H9 (cell line): ENCODE measurements at regions not wholly inside any gene's neighbourhood (a gene's known extent, or its start where the extent isn't known, plus 50 kb on each side); places are given as distances from the start of the nearest gene placed in this dataset.
A peak's percentile ranks its signal among the peaks of the same experiment; 100 is the strongest.

Source experiments
- DNase-seq: peaks from one replicate; pipeline ENCODE4 v3.0.0-alpha.2; 2017
- H2AFZ ChIP-seq: one replicate; pipeline ENCODE4 v1.6.1; 2013; ENCODE audit warnings: mild to moderate bottlenecking, low read length, control low read depth, moderate library complexity
- H2AK5ac ChIP-seq: 2 replicates; pipeline ENCODE4 v1.6.1; 2013; ENCODE audit warnings: low read length, control low read depth, mixed read lengths; ENCODE audit not compliant: insufficient read length
- H2BK120ac ChIP-seq: one replicate; pipeline ENCODE4 v1.6.1; 2013; ENCODE audit warnings: low read depth, mild to moderate bottlenecking, low read length, control low read depth, inconsistent platforms; ENCODE audit not compliant: poor library complexity, severe bottlenecking
- H2BK12ac ChIP-seq: 2 replicates; pipeline ENCODE4 v1.6.1; 2013; ENCODE audit warnings: low read length, control low read depth, mixed read lengths, low read depth; ENCODE audit not compliant: insufficient read length
- H2BK15ac ChIP-seq: 2 replicates; pipeline ENCODE4 v1.6.1; 2013; ENCODE audit warnings: low read depth, low read length, control low read depth
- H2BK20ac ChIP-seq: one replicate; pipeline ENCODE4 v1.6.1; 2013; ENCODE audit warnings: low read depth, mild to moderate bottlenecking, low read length, control low read depth, inconsistent platforms; ENCODE audit not compliant: poor library complexity, severe bottlenecking
- H2BK5ac ChIP-seq: 2 replicates; pipeline ENCODE4 v1.6.1; 2013; ENCODE audit warnings: low read length, control low read depth, mixed read lengths; ENCODE audit not compliant: insufficient read length
- H3K14ac ChIP-seq: 2 replicates; pipeline ENCODE4 v1.6.1; 2013; ENCODE audit warnings: low read length, control low read depth; ENCODE audit not compliant: insufficient read depth
- H3K18ac ChIP-seq: 2 replicates; pipeline ENCODE4 v1.6.1; 2013; ENCODE audit warnings: low read depth, mild to moderate bottlenecking, mixed read lengths, low read length, control low read depth; ENCODE audit not compliant: insufficient read length
- H3K23ac ChIP-seq: 2 replicates; pipeline ENCODE4 v1.6.1; 2013; ENCODE audit warnings: low read length, control low read depth, mixed read lengths, low read depth; ENCODE audit not compliant: insufficient read length
- H3K23me2 ChIP-seq: 2 replicates; pipeline ENCODE4 v1.6.1; 2013; ENCODE audit warnings: low read depth, mild to moderate bottlenecking, mixed read lengths, low read length, control low read depth; ENCODE audit not compliant: insufficient read length, poor library complexity, severe bottlenecking
- H3K27ac ChIP-seq: 2 replicates; pipeline ENCODE4 v1.5.1; 2013; ENCODE audit warnings: low read length, control low read depth, mixed read lengths, low read depth; ENCODE audit not compliant: insufficient read length
- H3K27me3 ChIP-seq: 2 replicates; pipeline ENCODE4 v1.6.1; 2013; ENCODE audit warnings: low read length, control low read depth, inconsistent platforms; ENCODE audit not compliant: insufficient read depth
- H3K4ac ChIP-seq: 2 replicates; pipeline ENCODE4 v1.6.1; 2013; ENCODE audit warnings: low read depth, mild to moderate bottlenecking, control low read depth, inconsistent platforms, low read length, moderate library complexity
- H3K4me1 ChIP-seq: 2 replicates; pipeline ENCODE4 v1.6.1; 2013; ENCODE audit warnings: low read length, control low read depth, inconsistent platforms; ENCODE audit not compliant: insufficient read depth
- H3K4me2 ChIP-seq: 2 replicates; pipeline ENCODE4 v1.6.1; 2013; ENCODE audit warnings: low read length, control low read depth, mixed read lengths; ENCODE audit not compliant: insufficient read length, insufficient read depth
- H3K56ac ChIP-seq: 2 replicates; pipeline ENCODE4 v1.6.1; 2013; ENCODE audit warnings: low read depth, mild to moderate bottlenecking, mixed read lengths, low read length, control low read depth; ENCODE audit not compliant: insufficient read length
- H3K79me1 ChIP-seq: 2 replicates; pipeline ENCODE4 v1.6.1; 2013; ENCODE audit warnings: low read depth, mild to moderate bottlenecking, moderate library complexity, low read length, control low read depth, inconsistent platforms; ENCODE audit not compliant: insufficient read depth, poor library complexity, severe bottlenecking
- H3K79me2 ChIP-seq: 2 replicates; pipeline ENCODE4 v1.6.1; 2013; ENCODE audit warnings: low read length, control low read depth, inconsistent platforms; ENCODE audit not compliant: insufficient read depth
- H3K9ac ChIP-seq: 2 replicates; pipeline ENCODE4 v1.6.1; 2013; ENCODE audit warnings: low read length, control low read depth, mixed read lengths; ENCODE audit not compliant: insufficient read length; ENCODE audit errors: extremely low read depth
- H3K9me3 ChIP-seq: one replicate; pipeline ENCODE4 v1.6.1; 2013; ENCODE audit warnings: low read depth, low read length, inconsistent platforms; ENCODE audit not compliant: control insufficient read depth
- H3T11ph ChIP-seq: one replicate; pipeline ENCODE4 v1.6.1; 2013; ENCODE audit warnings: mild to moderate bottlenecking, low read length, control low read depth, inconsistent platforms
- H4K20me1 ChIP-seq: one replicate; pipeline ENCODE4 v1.6.1; 2013; ENCODE audit not compliant: control insufficient read depth, insufficient read length, insufficient read depth
- H4K5ac ChIP-seq: 2 replicates; pipeline ENCODE4 v1.6.1; 2013; ENCODE audit warnings: low read depth, mild to moderate bottlenecking, mixed read lengths, low read length, control low read depth; ENCODE audit not compliant: insufficient read length
- H4K8ac ChIP-seq: replicated peaks from 2 replicates; pipeline ENCODE4 v1.6.1; 2013; ENCODE audit warnings: low read length, control low read depth, mixed read lengths, low read depth; ENCODE audit not compliant: insufficient read length
- H4K91ac ChIP-seq: 2 replicates; pipeline ENCODE4 v1.6.1; 2013; ENCODE audit warnings: low read depth, mild to moderate bottlenecking, moderate library complexity, mixed read lengths, low read length, control low read depth; ENCODE audit not compliant: insufficient read length
- H3K27ac Mint-ChIP-seq, 3 experiments: 2 replicates in 2 of 3; 3 replicates in 1 of 3; pipeline ENCODE4 v1.8.0; 2020 to 2021; ENCODE audit warnings: mixed read lengths in 3 of 3, mild to moderate bottlenecking in 1 of 3, moderate library complexity in 1 of 3
- H3K27me3 Mint-ChIP-seq: 2 replicates; pipeline ENCODE4 v1.8.0; 2021; ENCODE audit warnings: low read depth, mild to moderate bottlenecking, moderate library complexity, mixed read lengths
- H3K36me3 Mint-ChIP-seq, 3 experiments: 2 replicates in 2 of 3; 3 replicates in 1 of 3; pipeline ENCODE4 v1.8.0; 2020 to 2021; ENCODE audit warnings: low read depth in 3 of 3, mixed read lengths in 3 of 3; ENCODE audit not compliant: insufficient read depth in 1 of 3
- H3K4me1 Mint-ChIP-seq, 2 experiments: 2 replicates each; pipeline ENCODE4 v1.8.0; 2020; ENCODE audit warnings: mixed read lengths in 2 of 2
- H3K4me3 Mint-ChIP-seq, 2 experiments: 2 replicates in 1 of 2; 3 replicates in 1 of 2; pipeline ENCODE4 v1.8.0; 2020 to 2021; ENCODE audit warnings: mild to moderate bottlenecking in 2 of 2, mixed read lengths in 2 of 2, moderate library complexity in 1 of 2
- H3K9me3 Mint-ChIP-seq, 2 experiments: 2 replicates in 1 of 2; 3 replicates in 1 of 2; pipeline ENCODE4 v1.8.0; 2020; ENCODE audit warnings: mild to moderate bottlenecking in 2 of 2, mixed read lengths in 2 of 2, moderate library complexity in 1 of 2
- whole genome bisulfite sequencing: extraction: QIAGEN DNeasy Blood & Tissue Kit; methylation state at CpG from one replicate; pipeline ENCODE4 v1.1.7; 2013; ENCODE audit warnings: missing lambda C conversion rate, low lambda C conversion rate, mixed read lengths; ENCODE audit not compliant: insufficient read length; ENCODE audit errors: extremely low coverage; 5-methylcytosine and 5-hydroxymethylcytosine counted together
- TF ChIP-seq, protein P1 (sequence below): fragments of 200-600 bp; sonication (generic); conservative IDR thresholded peaks from 3 replicates; pipeline ENCODE4 v1.8.0; 2021; ENCODE audit warnings: antibody characterized with exemption, mild to moderate bottlenecking

DNA sequence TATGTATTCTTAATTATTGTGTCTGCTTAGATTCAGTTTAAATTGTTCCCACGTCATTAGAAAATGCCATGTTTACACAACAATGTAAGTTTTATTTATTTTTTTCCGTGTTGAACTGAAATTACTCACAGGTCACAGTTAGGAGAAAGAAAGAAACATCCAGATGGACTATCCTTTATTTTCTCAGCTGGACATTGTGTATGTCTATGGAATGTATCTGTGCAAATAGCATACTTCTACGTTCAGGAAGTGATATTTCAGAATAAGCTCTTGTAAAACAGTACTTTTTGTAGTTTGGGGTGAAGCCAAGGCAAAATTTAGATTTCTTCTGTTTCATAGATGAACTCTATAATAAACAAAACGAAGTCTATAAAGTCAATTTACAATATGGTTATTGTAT, 249.0 kb upstream of the ZNF608 start:
- Histone ChIP-seq H3K79me2 (no peaks in the 10 kb centered on the region), H2BK12ac (no peak overlapping the region), H3K56ac (no peak overlapping the region), H3K4me1 (peaks cover 6% of the 10 kb centered on the region; the same call in 1 of the 2 replicates), H3K9me3 (no peaks in the 10 kb centered on the region), H4K20me1 (no peaks in the 10 kb centered on the region), H3K27ac (no peak overlapping the region), H3K9ac (no peak overlapping the region), H4K5ac (no peak overlapping the region), H3K27me3 (no peaks in the 10 kb centered on the region), H3K18ac (no peak overlapping the region), H3K4ac (no peak overlapping the region), H4K91ac (no peak overlapping the region), H3K4me2 (no peak overlapping the region), H3T11ph (no peak overlapping the region), H2AFZ (no peak overlapping the region), H2AK5ac (no peak overlapping the region), H3K23me2 (no peaks in the 10 kb centered on the region), H2BK15ac (no peak overlapping the region), H2BK120ac (no peak overlapping the region), H3K23ac (no peak overlapping the region), H3K79me1 (no peaks in the 10 kb centered on the region), H4K8ac (no peak overlapping the region), H2BK5ac (no peak overlapping the region), H3K14ac (no peak overlapping the region), H2BK20ac (no peak overlapping the region)
- TF ChIP-seq, protein P1, sequence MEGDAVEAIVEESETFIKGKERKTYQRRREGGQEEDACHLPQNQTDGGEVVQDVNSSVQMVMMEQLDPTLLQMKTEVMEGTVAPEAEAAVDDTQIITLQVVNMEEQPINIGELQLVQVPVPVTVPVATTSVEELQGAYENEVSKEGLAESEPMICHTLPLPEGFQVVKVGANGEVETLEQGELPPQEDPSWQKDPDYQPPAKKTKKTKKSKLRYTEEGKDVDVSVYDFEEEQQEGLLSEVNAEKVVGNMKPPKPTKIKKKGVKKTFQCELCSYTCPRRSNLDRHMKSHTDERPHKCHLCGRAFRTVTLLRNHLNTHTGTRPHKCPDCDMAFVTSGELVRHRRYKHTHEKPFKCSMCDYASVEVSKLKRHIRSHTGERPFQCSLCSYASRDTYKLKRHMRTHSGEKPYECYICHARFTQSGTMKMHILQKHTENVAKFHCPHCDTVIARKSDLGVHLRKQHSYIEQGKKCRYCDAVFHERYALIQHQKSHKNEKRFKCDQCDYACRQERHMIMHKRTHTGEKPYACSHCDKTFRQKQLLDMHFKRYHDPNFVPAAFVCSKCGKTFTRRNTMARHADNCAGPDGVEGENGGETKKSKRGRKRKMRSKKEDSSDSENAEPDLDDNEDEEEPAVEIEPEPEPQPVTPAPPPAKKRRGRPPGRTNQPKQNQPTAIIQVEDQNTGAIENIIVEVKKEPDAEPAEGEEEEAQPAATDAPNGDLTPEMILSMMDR, result no peak
- no CpG with 5 or more reads among the region's 4 CpGs for WGBS
- no peak for DNase-seq
- Mint-ChIP-seq H3K9me3 (no peaks in the 10 kb centered on the region), H3K4me3 (no peak overlapping the region), H3K4me1 (peaks cover 32 to 39% of the 10 kb centered on the region in 2 experiments), H3K27me3 (no peaks in the 10 kb centered on the region), H3K27ac (peak overlapping the region in 2 of 3 experiments; percentile 55 to 78; a peak in 2 of 7 replicates), H3K36me3 (no peaks in the 10 kb centered on the region; a peak in 2 of 7 replicates)
